Endothelial cell of umbilical vein (primary cell): ENCODE measurements at regions not wholly inside any gene's neighbourhood (a gene's known extent, or its start where the extent isn't known, plus 50 kb on each side); places are given as distances from the start of the nearest gene placed in this dataset.

Experiments used
- BruUV-seq: library from RNA; stranded (reverse); fragments of 400-500 nt; replicated peaks from 2 replicates; lab custom pipeline; 2021; lab: Mats Ljungman, UMichigan
- CTCF ChIA-PET: fragments of 300-600, 350-600 bp; sonication (Branson Sonifier 250); formaldehyde crosslinking; loops from one replicate; lab custom pipeline; 2021; ENCODE audit warnings: antibody characterized with exemption, inconsistent platforms; lab: Charles Lee
- POLR2A ChIA-PET: fragments of 300-600, 350-600 bp; sonication (Branson Sonifier 250); formaldehyde crosslinking; loops from one replicate; lab custom pipeline; 2021; ENCODE audit warnings: antibody characterized with exemption, inconsistent platforms; lab: Charles Lee
- DNase-seq: peaks from one replicate; pipeline ENCODE4 v3.0.0-alpha.2; 2011; ENCODE audit warnings: low read depth, low spot score
- FAIRE-seq: peaks from 2 replicates; lab custom pipeline; 2011; peaks lifted over from hg19 to GRCh38; lab: Jason Lieb, UNC
- H2AFZ ChIP-seq: 2 replicates; pipeline ENCODE4 v1.6.0; 2012; ENCODE audit warnings: low read depth, low read length, control low read depth, inconsistent platforms
- H3K27ac ChIP-seq: 2 replicates; pipeline ENCODE4 v1.5.1; 2011; ENCODE audit warnings: low read depth, mild to moderate bottlenecking, control low read depth, low read length, moderate library complexity; ENCODE audit not compliant: insufficient read depth
- H3K27me3 ChIP-seq, 2 experiments: 2 replicates each; pipeline versions ENCODE4 v1.6.0 to v1.6.1; 2011; ENCODE audit warnings: low read length in 2 of 2, mixed read lengths in 1 of 2; ENCODE audit not compliant: control insufficient read depth in 2 of 2, insufficient read depth in 2 of 2
- H3K36me3 ChIP-seq, 2 experiments: 2 replicates in 1 of 2; 3 replicates in 1 of 2; pipeline ENCODE4 v1.5.1; 2011; ENCODE audit warnings: low read length in 2 of 2, mild to moderate bottlenecking in 1 of 2, moderate library complexity in 1 of 2; ENCODE audit not compliant: control insufficient read depth in 2 of 2, insufficient read depth in 2 of 2; ENCODE audit errors: extremely low read depth in 1 of 2
- H3K4me1 ChIP-seq: 3 replicates; pipeline ENCODE4 v1.5.1; 2011; ENCODE audit warnings: mild to moderate bottlenecking, low read length; ENCODE audit not compliant: control insufficient read depth, insufficient read depth; ENCODE audit errors: extremely low read depth
- H3K4me2 ChIP-seq: 2 replicates; pipeline ENCODE4 v1.6.1; 2011; ENCODE audit warnings: low read length, control low read depth, mixed read lengths; ENCODE audit not compliant: insufficient read depth
- H3K4me3 ChIP-seq, 3 experiments: fragments of 200-600 bp in 1 of 3; sonication (generic), shearing (Covaris generic) in 1 of 3; replicated peaks in 1 of 3; 2 replicates each; pipeline ENCODE4 v1.5.1; 2011 to 2016; ENCODE audit warnings: control low read depth in 3 of 3, low read length in 3 of 3, mild to moderate bottlenecking in 2 of 3, inconsistent platforms in 1 of 3, low read depth in 1 of 3, moderate library complexity in 1 of 3; ENCODE audit not compliant: insufficient read depth in 1 of 3
- H3K79me2 ChIP-seq: 2 replicates; pipeline ENCODE4 v1.6.0; 2012; ENCODE audit warnings: low read length, inconsistent platforms; ENCODE audit not compliant: control insufficient read depth, insufficient read depth
- H3K9ac ChIP-seq: replicated peaks from 2 replicates; pipeline ENCODE3; 2011; ENCODE audit warnings: low read length, control low read depth; ENCODE audit not compliant: insufficient read depth; ENCODE audit errors: extremely low read depth
- H3K9me1 ChIP-seq: replicated peaks from 3 replicates; pipeline ENCODE4 v1.6.0; 2011; ENCODE audit warnings: mild to moderate bottlenecking, low read length; ENCODE audit not compliant: control insufficient read depth, insufficient read depth; ENCODE audit errors: extremely low read depth
- H3K9me3 ChIP-seq: replicated peaks from 2 replicates; pipeline ENCODE4 v1.5.1; 2012; ENCODE audit warnings: low read length, inconsistent platforms; ENCODE audit not compliant: control insufficient read depth, insufficient read depth
- H4K20me1 ChIP-seq: replicated peaks from 2 replicates; pipeline ENCODE3; 2011; ENCODE audit warnings: mild to moderate bottlenecking, low read length; ENCODE audit not compliant: control insufficient read depth, insufficient read depth; ENCODE audit errors: extremely low read depth
- CTCF ChIP-seq, 2 donors: IDR thresholded peaks; 1 replicate in 1 of 2; 2 replicates in 1 of 2; pipeline ENCODE4 v1.5.1; 2011; ENCODE audit warnings: low read length in 2 of 2, mild to moderate bottlenecking in 2 of 2, moderate library complexity in 2 of 2, control low read depth in 1 of 2, inconsistent platforms in 1 of 2, low read depth in 1 of 2; ENCODE audit not compliant: insufficient read depth in 1 of 2; ENCODE audit errors: extremely low read depth in 1 of 2
- EZH2 ChIP-seq: IDR thresholded peaks from 2 replicates; pipeline ENCODE4 v1.6.1; 2012; ENCODE audit warnings: borderline replicate concordance, low read depth, mild to moderate bottlenecking, moderate library complexity, low read length, inconsistent platforms; ENCODE audit not compliant: severe bottlenecking
- FOS ChIP-seq: IDR thresholded peaks from 2 replicates; pipeline ENCODE4 v1.6.1; 2011; ENCODE audit warnings: mild to moderate bottlenecking, low read length, moderate library complexity, borderline replicate concordance; ENCODE audit not compliant: insufficient read depth
- GATA2 ChIP-seq: IDR thresholded peaks from 2 replicates; pipeline ENCODE4 v1.7.0; 2011; ENCODE audit warnings: low read depth, mild to moderate bottlenecking, moderate library complexity, mixed read lengths, low read length; ENCODE audit not compliant: insufficient read length, insufficient read depth
- JUN ChIP-seq: IDR thresholded peaks from 2 replicates; pipeline ENCODE4 v1.6.1; 2011; ENCODE audit warnings: borderline replicate concordance, low read depth; ENCODE audit not compliant: insufficient read length, insufficient read depth
- POLR2AphosphoS5 ChIP-seq: IDR thresholded peaks from 2 replicates; pipeline ENCODE4 v1.6.1; 2012; ENCODE audit warnings: low read depth, mild to moderate bottlenecking, control low read depth, low read length, moderate library complexity; ENCODE audit not compliant: insufficient read depth
- dilution Hi-C: fragments of 300-500 bp; cut with MboI; formaldehyde crosslinking; loops from one replicate; pipeline ENCODE4 v1.15.0; 2019; ENCODE audit warnings: low sequenced_read_pairs; ENCODE audit not compliant: extremely low pct_ligation_motif_present
- intact Hi-C: fragments of 100-400 bp; cut with micrococcal nuclease; formaldehyde crosslinking; loops from one replicate; pipeline ENCODE4 v1.10.0; 2022

- H3K9me3 ChIP-seq: no peaks in the 10 kb centered on the region
- FAIRE-seq: no peak
- H3K36me3 ChIP-seq: no peaks in the 10 kb centered on the region
- ChIA-PET CTCF (interaction anchor here (0.8 to 3.7 kb wide), 5 partner anchors 8 to 603 kb away, joined by 3 to 21 read pairs (median 5); no protein-coding TSS in a partner anchor), POLR2A (no interaction called here)
- peaks cover 5% of the 10 kb centered on the region for H3K4me1 ChIP-seq
- DNase-seq: peak; percentile 9
- H4K20me1 ChIP-seq: no peaks in the 10 kb centered on the region
- peak; percentile 6 for TF ChIP-seq FOS
- peak; percentile 62 for TF ChIP-seq GATA2
- no peak for TF ChIP-seq POLR2AphosphoS5
- no peaks in the 10 kb centered on the region for H3K9me1 ChIP-seq
- no TSS peak for BruUV-seq
- peaks cover 0 to under 1% of the 10 kb centered on the region in 2 experiments for H3K27me3 ChIP-seq
- intact Hi-C loops (no loop called here), dilution Hi-C loops (no loop called here)
- H3K4me3 ChIP-seq: no peak overlapping the region
- no peaks in the 10 kb centered on the region for H3K79me2 ChIP-seq
- peak overlapping the region; percentile 22 for H2AFZ ChIP-seq
- peak overlapping the region; percentile 18 for H3K4me2 ChIP-seq
- no peak overlapping the region for H3K27ac ChIP-seq
- H3K9ac ChIP-seq: no peak overlapping the region
Measured at GRCh38 chr7:142612237-142612881, 136.9 kb upstream of the PRSS1 start.

- no peak overlapping the region for H3K9ac ChIP-seq
- H3K9me1 ChIP-seq: no peaks in the 10 kb centered on the region
- POLR2A ChIA-PET: no interaction called here
- no peak for DNase-seq
- dilution Hi-C loops (no loop called here), intact Hi-C loops (no loop called here)
- FAIRE-seq: no peak
- no peak overlapping the region for H3K4me3 ChIP-seq
- H3K9me3 ChIP-seq: no peaks in the 10 kb centered on the region
- H2AFZ ChIP-seq: no peak overlapping the region
- CTCF ChIA-PET: interaction anchor here (0.8 to 3.7 kb wide), 5 partner anchors 8 to 604 kb away, joined by 3 to 21 read pairs (median 5); no protein-coding TSS in a partner anchor
- H4K20me1 ChIP-seq: no peaks in the 10 kb centered on the region
- BruUV-seq: no TSS peak
- peaks cover 5% of the 10 kb centered on the region for H3K4me1 ChIP-seq
- H3K79me2 ChIP-seq: no peaks in the 10 kb centered on the region
- TF ChIP-seq GATA2 (peak; percentile 52), EZH2 (no peak), CTCF (IDR thresholded peaks at IDR 0.05; ENCODE audit: extremely low read depth in 1 of 2, insufficient read depth in 1 of 2, low read depth in 1 of 2, low read length in 2 of 2) (no peak), JUN (no peak)
- no peaks in the 10 kb centered on the region for H3K27me3 ChIP-seq
- no peaks in the 10 kb centered on the region for H3K36me3 ChIP-seq
- no peak overlapping the region for H3K27ac ChIP-seq
- no peak overlapping the region for H3K4me2 ChIP-seq
Measured at GRCh38 chr7:142611566-142612236, 137.6 kb upstream of the PRSS1 start.
